ENCODE measurements at regions not wholly inside any gene's neighbourhood (a gene's known extent, or its start where the extent isn't known, plus 50 kb on each side); places are given as distances from the start of the nearest gene placed in this dataset.
"Not testable (repeated sequence)": the region's sequence is repeated elsewhere in the genome, so short reads cannot be mapped to it uniquely, and the experiment has no call there.

DNA sequence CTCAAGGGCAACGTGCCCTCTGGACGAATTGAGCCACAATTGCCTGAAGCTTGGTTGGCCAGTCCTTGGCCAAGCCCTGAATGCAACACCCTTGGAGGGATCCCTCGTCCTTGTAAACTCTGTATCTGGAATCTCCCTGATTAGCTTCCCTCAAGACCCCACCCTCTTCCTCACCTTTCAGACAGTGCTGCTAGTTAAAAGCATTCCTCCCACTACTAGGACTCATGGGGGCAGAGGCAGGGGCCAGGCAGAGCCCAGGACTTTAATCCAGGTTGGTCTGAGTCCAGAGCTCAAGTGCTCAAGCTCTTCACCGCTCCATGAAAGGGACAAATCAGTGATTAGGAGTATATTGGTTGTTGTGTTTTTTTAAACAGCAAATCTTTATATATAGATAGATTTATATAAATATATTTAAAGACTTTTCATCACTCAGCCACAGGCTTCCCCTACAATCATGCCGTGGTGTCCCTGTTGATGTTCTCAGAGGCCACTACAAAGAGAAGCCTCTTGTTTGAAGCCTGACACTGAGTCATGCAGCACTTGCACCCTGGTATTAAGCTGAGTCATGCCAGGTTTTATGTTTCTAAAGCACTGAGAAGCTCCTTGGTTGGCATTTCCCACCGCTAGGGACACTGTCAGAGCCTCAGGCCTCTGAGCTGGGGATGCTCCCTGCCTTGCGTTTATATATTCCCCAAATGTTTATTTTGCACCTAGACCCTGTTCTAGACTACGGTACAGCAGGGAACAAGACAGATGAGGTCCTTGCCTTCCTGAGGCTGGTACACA is 53.8 kb upstream of the GSC start:
- no peaks in the 10 kb centered on the region for H3K9me3 ChIP-seq (ENCODE audit: control insufficient read depth, low read depth, low read length)
- H3K4me2 ChIP-seq (ENCODE audit: control insufficient read depth, extremely low read depth, insufficient read depth, low read depth, low read length): no peak overlapping the region
- no peak overlapping the region for H3K9ac ChIP-seq (ENCODE audit: control insufficient read depth, extremely low read depth, insufficient read depth, low read length)
- no peaks in the 10 kb centered on the region for H3K79me2 ChIP-seq (ENCODE audit: control insufficient read depth, insufficient read depth, low read length)
- dilution Hi-C loops (cut with MboI; ENCODE audit: extremely low pct_ligation_motif_present, low sequenced_read_pairs): no loop called here
- H3K9me1 ChIP-seq (ENCODE audit: control insufficient read depth, extremely low read depth, insufficient read depth, low read length): no peaks in the 10 kb centered on the region
- no peaks in the 10 kb centered on the region for H3K27me3 ChIP-seq (ENCODE audit: control insufficient read depth, extremely low read depth, insufficient read depth, low read length)
- H3K4me3 ChIP-seq (ENCODE audit: control insufficient read depth in 2 of 3, extremely low read depth in 1 of 3, insufficient read depth in 2 of 3, low read depth in 1 of 3, low read length in 3 of 3): no peak overlapping the region
- no peak overlapping the region for H3K27ac ChIP-seq (ENCODE audit: control insufficient read depth, insufficient read depth, low read length)
- H3K4me1 ChIP-seq (ENCODE audit: control insufficient read depth, extremely low read depth, insufficient read depth, low read length): no peaks in the 10 kb centered on the region
- no peak for DNase-seq (ENCODE audit: low read depth, low spot score)
- no peak for FAIRE-seq
- no peaks in the 10 kb centered on the region for H3K36me3 ChIP-seq (ENCODE audit: control insufficient read depth in 2 of 2, extremely low read depth in 1 of 2, insufficient read depth in 2 of 2, low read length in 2 of 2)
- no peak overlapping the region for H2AFZ ChIP-seq (ENCODE audit: control insufficient read depth, low read length)
- TF ChIP-seq, protein P1, sequence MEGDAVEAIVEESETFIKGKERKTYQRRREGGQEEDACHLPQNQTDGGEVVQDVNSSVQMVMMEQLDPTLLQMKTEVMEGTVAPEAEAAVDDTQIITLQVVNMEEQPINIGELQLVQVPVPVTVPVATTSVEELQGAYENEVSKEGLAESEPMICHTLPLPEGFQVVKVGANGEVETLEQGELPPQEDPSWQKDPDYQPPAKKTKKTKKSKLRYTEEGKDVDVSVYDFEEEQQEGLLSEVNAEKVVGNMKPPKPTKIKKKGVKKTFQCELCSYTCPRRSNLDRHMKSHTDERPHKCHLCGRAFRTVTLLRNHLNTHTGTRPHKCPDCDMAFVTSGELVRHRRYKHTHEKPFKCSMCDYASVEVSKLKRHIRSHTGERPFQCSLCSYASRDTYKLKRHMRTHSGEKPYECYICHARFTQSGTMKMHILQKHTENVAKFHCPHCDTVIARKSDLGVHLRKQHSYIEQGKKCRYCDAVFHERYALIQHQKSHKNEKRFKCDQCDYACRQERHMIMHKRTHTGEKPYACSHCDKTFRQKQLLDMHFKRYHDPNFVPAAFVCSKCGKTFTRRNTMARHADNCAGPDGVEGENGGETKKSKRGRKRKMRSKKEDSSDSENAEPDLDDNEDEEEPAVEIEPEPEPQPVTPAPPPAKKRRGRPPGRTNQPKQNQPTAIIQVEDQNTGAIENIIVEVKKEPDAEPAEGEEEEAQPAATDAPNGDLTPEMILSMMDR (optimal IDR thresholded peaks at IDR 0.05 in 1 of 3, IDR thresholded peaks at IDR 0.05 in 1 of 3, conservative IDR thresholded peaks at IDR 0.05 in 1 of 3; ENCODE audit: extremely low read depth in 1 of 3, insufficient read depth in 2 of 3, low read length in 3 of 3): no peak
- no peak for TF ChIP-seq EZH2 (IDR thresholded peaks at IDR 0.05; ENCODE audit: low read length)
- no peaks in the 10 kb centered on the region for H4K20me1 ChIP-seq (ENCODE audit: control insufficient read depth, extremely low read depth, insufficient read depth, low read length)

DNA sequence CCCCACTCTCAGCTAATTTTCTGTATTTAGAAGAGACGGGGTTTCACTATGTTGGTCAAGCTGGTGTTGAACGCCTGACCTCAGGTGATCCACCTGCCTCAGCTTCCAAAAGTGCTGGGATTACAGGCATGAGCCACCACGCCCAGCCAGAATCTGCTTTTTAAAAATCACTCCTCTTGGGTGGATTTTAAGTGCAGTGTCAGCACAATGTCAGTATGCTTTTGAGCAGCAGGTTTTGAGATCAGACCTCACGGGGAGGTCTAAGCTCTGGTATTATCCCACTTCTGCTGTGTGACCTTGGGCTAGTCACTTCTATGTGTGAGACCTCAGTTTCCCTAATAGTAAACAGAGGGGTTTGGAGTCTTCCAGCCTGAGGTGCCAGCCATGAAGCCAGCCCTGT is 51.8 kb upstream of the GSC start:
- Histone ChIP-seq H3K79me2 (ENCODE audit: control insufficient read depth, insufficient read depth, low read length) (no peaks in the 10 kb centered on the region), H2AFZ (ENCODE audit: control insufficient read depth, low read length) (no peak overlapping the region), H3K9ac (ENCODE audit: control insufficient read depth, extremely low read depth, insufficient read depth, low read length) (no peak overlapping the region), H3K4me1 (ENCODE audit: control insufficient read depth, extremely low read depth, insufficient read depth, low read length) (no peaks in the 10 kb centered on the region), H3K4me3 (ENCODE audit: control insufficient read depth in 2 of 3, extremely low read depth in 1 of 3, insufficient read depth in 2 of 3, low read depth in 1 of 3, low read length in 3 of 3) (no peak overlapping the region), H3K4me2 (ENCODE audit: control insufficient read depth, extremely low read depth, insufficient read depth, low read depth, low read length) (no peak overlapping the region), H3K9me1 (ENCODE audit: control insufficient read depth, extremely low read depth, insufficient read depth, low read length) (no peaks in the 10 kb centered on the region), H3K36me3 (ENCODE audit: control insufficient read depth in 2 of 2, extremely low read depth in 1 of 2, insufficient read depth in 2 of 2, low read length in 2 of 2) (no peaks in the 10 kb centered on the region), H4K20me1 (ENCODE audit: control insufficient read depth, extremely low read depth, insufficient read depth, low read length) (no peaks in the 10 kb centered on the region), H3K27ac (ENCODE audit: control insufficient read depth, insufficient read depth, low read length) (no peak overlapping the region), H3K9me3 (ENCODE audit: control insufficient read depth, low read depth, low read length) (no peaks in the 10 kb centered on the region), H3K27me3 (ENCODE audit: control insufficient read depth, extremely low read depth, insufficient read depth, low read length) (no peaks in the 10 kb centered on the region)
- DNase-seq (ENCODE audit: low read depth, low spot score): no peak
- no peak for FAIRE-seq
- no peak for TF ChIP-seq EZH2 (IDR thresholded peaks at IDR 0.05; ENCODE audit: low read length)
- TF ChIP-seq, protein P1 (optimal IDR thresholded peaks at IDR 0.05 in 1 of 3, IDR thresholded peaks at IDR 0.05 in 1 of 3, conservative IDR thresholded peaks at IDR 0.05 in 1 of 3; ENCODE audit: extremely low read depth in 1 of 3, insufficient read depth in 2 of 3, low read length in 3 of 3): no peak
- dilution Hi-C loops (cut with MboI; ENCODE audit: extremely low pct_ligation_motif_present, low sequenced_read_pairs): no loop called here

GRCh38 chr14:94820932-94821331 is 51.0 kb upstream of the GSC start:
- H3K9me1 ChIP-seq (ENCODE audit: control insufficient read depth, extremely low read depth, insufficient read depth, low read length); H3K36me3 ChIP-seq (ENCODE audit: control insufficient read depth in 2 of 2, extremely low read depth in 1 of 2, insufficient read depth in 2 of 2, low read length in 2 of 2); H3K4me2 ChIP-seq (ENCODE audit: control insufficient read depth, extremely low read depth, insufficient read depth, low read depth, low read length); H3K4me3 ChIP-seq (ENCODE audit: control insufficient read depth in 2 of 3, extremely low read depth in 1 of 3, insufficient read depth in 2 of 3, low read depth in 1 of 3, low read length in 3 of 3); H3K27me3 ChIP-seq (ENCODE audit: control insufficient read depth, extremely low read depth, insufficient read depth, low read length); H2AFZ ChIP-seq (ENCODE audit: control insufficient read depth, low read length); dilution Hi-C loops (cut with MboI; ENCODE audit: extremely low pct_ligation_motif_present, low sequenced_read_pairs); H3K9me3 ChIP-seq (ENCODE audit: control insufficient read depth, low read depth, low read length); FAIRE-seq; H3K9ac ChIP-seq (ENCODE audit: control insufficient read depth, extremely low read depth, insufficient read depth, low read length); DNase-seq (ENCODE audit: low read depth, low spot score); H3K27ac ChIP-seq (ENCODE audit: control insufficient read depth, insufficient read depth, low read length); H4K20me1 ChIP-seq (ENCODE audit: control insufficient read depth, extremely low read depth, insufficient read depth, low read length); H3K79me2 ChIP-seq (ENCODE audit: control insufficient read depth, insufficient read depth, low read length); H3K4me1 ChIP-seq (ENCODE audit: control insufficient read depth, extremely low read depth, insufficient read depth, low read length): not testable (repeated sequence)

Measured in keratinocyte (primary cell).